Stomach (tissue), 4 donors: ENCODE measurements at regions not wholly inside any gene's neighbourhood (a gene's known extent, or its start where the extent isn't known, plus 50 kb on each side); places are given as distances from the start of the nearest gene placed in this dataset.

Experiments
- EP300 ChIP-seq: sonication (generic); formaldehyde crosslinking; IDR thresholded peaks from one replicate; pipeline ENCODE4 v1.6.1; 2017; ENCODE audit warnings: antibody characterized with exemption
- POLR2A ChIP-seq, 4 donors: fragments of 450-650 bp; IDR thresholded peaks; one replicate each; pipeline ENCODE4 v1.6.1; 2016; ENCODE audit warnings: antibody characterized with exemption in 4 of 4, control low read depth in 2 of 4, mild to moderate bottlenecking in 1 of 4, moderate library complexity in 1 of 4
- TF ChIP-seq, protein P1 (sequence below), 7 experiments: fragments of 450-650 bp in 4 of 7; fragments of 200-600 bp in 3 of 7; sonication (generic) in 3 of 7; IDR thresholded peaks; one replicate each; pipeline ENCODE4 v1.5.1; 2016 to 2019; ENCODE audit warnings: antibody characterized with exemption in 7 of 7, control low read depth in 2 of 7, mild to moderate bottlenecking in 1 of 7

DNA sequence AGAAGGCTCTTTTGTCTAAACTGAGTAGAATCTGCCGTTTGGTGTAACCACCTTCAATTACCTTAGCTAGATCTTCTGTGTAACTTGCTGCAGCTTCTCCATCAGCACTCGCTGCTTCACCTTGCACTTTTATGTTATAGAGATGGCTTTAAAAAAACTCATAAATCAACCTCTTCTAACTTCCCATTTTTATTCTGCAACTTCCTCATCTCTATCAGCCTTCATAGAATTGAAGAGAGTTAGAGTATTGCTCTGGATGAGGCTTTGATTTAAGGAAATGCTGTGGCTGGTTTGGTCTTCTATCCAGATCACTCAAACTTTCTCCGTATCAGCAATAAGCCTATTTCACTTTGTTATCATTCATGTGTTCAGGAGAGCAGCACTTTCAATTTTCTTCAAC, 1131.9 kb upstream of the CELF2 start:
- TF ChIP-seq, protein P1, sequence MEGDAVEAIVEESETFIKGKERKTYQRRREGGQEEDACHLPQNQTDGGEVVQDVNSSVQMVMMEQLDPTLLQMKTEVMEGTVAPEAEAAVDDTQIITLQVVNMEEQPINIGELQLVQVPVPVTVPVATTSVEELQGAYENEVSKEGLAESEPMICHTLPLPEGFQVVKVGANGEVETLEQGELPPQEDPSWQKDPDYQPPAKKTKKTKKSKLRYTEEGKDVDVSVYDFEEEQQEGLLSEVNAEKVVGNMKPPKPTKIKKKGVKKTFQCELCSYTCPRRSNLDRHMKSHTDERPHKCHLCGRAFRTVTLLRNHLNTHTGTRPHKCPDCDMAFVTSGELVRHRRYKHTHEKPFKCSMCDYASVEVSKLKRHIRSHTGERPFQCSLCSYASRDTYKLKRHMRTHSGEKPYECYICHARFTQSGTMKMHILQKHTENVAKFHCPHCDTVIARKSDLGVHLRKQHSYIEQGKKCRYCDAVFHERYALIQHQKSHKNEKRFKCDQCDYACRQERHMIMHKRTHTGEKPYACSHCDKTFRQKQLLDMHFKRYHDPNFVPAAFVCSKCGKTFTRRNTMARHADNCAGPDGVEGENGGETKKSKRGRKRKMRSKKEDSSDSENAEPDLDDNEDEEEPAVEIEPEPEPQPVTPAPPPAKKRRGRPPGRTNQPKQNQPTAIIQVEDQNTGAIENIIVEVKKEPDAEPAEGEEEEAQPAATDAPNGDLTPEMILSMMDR (IDR thresholded peaks at IDR 0.05) = no peak
- TF ChIP-seq EP300 (no peak), POLR2A (IDR thresholded peaks at IDR 0.05) (no peak)
